ENCODE measurements at regions not wholly inside any gene's neighbourhood (a gene's known extent, or its start where the extent isn't known, plus 50 kb on each side); places are given as distances from the start of the nearest gene placed in this dataset.

GRCh38 chr5:160979385-160979784 lies 127.4 kb upstream of the ATP10B start:
- TF ChIP-seq CTCF (IDR thresholded peaks at IDR 0.05) (no peak), POLR2A (IDR thresholded peaks at IDR 0.05) (no peak)

Data from lower leg skin (tissue), 3 donors.